Nephron progenitor cell (in vitro differentiated cells): ENCODE measurements at regions not wholly inside any gene's neighbourhood (a gene's known extent, or its start where the extent isn't known, plus 50 kb on each side); places are given as distances from the start of the nearest gene placed in this dataset.

Experiments
- DNase-seq: peaks from one replicate; pipeline ENCODE4 v3.0.0; 2021
- H3K27ac Mint-ChIP-seq: 2 replicates; pipeline ENCODE4 v1.8.0; 2021; ENCODE audit warnings: mild to moderate bottlenecking, moderate library complexity, mixed read lengths
- H3K27me3 Mint-ChIP-seq: 2 replicates; pipeline ENCODE4 v1.8.0; 2021; ENCODE audit warnings: mild to moderate bottlenecking, low read depth, mixed read lengths; ENCODE audit not compliant: poor library complexity
- H3K36me3 Mint-ChIP-seq: 2 replicates; pipeline ENCODE4 v1.8.0; 2021; ENCODE audit warnings: low read depth, mixed read lengths
- H3K4me1 Mint-ChIP-seq: 2 replicates; pipeline ENCODE4 v1.8.0; 2021; ENCODE audit warnings: mixed read lengths
- H3K4me3 Mint-ChIP-seq: 2 replicates; pipeline ENCODE4 v1.8.0; 2021; ENCODE audit warnings: mild to moderate bottlenecking, moderate library complexity, mixed read lengths
- H3K9me3 Mint-ChIP-seq: 2 replicates; pipeline ENCODE4 v1.8.0; 2021; ENCODE audit warnings: mild to moderate bottlenecking, moderate library complexity, mixed read lengths
- CTCF ChIP-seq: fragments of 200-600 bp; sonication (generic); IDR thresholded peaks from 2 replicates; pipeline ENCODE4 v1.5.0; 2021; ENCODE audit warnings: antibody characterized with exemption

- Mint-ChIP-seq H3K36me3 (no peaks in the 10 kb centered on the region), H3K4me1 (peaks cover 40% of the 10 kb centered on the region), H3K4me3 (no peak overlapping the region), H3K27ac (no peak overlapping the region), H3K9me3 (no peaks in the 10 kb centered on the region), H3K27me3 (peaks cover 3% of the 10 kb centered on the region)
- TF ChIP-seq CTCF = no peak
- DNase-seq = no peak
These were observed 292.3 kb upstream of the WWC1 start for GRCh38 chr5:167999182-167999581.

- Mint-ChIP-seq H3K36me3 (no peaks in the 10 kb centered on the region), H3K9me3 (no peaks in the 10 kb centered on the region), H3K27me3 (peaks cover 2% of the 10 kb centered on the region), H3K27ac (no peak overlapping the region), H3K4me1 (peaks cover 31% of the 10 kb centered on the region), H3K4me3 (no peak overlapping the region)
- no peak for TF ChIP-seq CTCF
- no peak for DNase-seq
These were observed 290.1 kb upstream of the WWC1 start for GRCh38 chr5:168001318-168001717.

- H3K4me3 Mint-ChIP-seq = no peak overlapping the region
- TF ChIP-seq CTCF = no peak
- no peak for DNase-seq
- H3K4me1 Mint-ChIP-seq = peaks cover 39% of the 10 kb centered on the region
- H3K36me3 Mint-ChIP-seq = no peaks in the 10 kb centered on the region
- no peaks in the 10 kb centered on the region for H3K9me3 Mint-ChIP-seq
- peaks cover 2% of the 10 kb centered on the region for H3K27me3 Mint-ChIP-seq
- H3K27ac Mint-ChIP-seq = no peak overlapping the region
These were observed 289.3 kb upstream of the WWC1 start for GRCh38 chr5:168002116-168002515.

- Mint-ChIP-seq H3K4me3 (no peak overlapping the region), H3K36me3 (no peaks in the 10 kb centered on the region), H3K4me1 (peaks cover 37% of the 10 kb centered on the region), H3K27ac (no peak overlapping the region), H3K27me3 (peaks cover 2% of the 10 kb centered on the region), H3K9me3 (no peaks in the 10 kb centered on the region)
- no peak for DNase-seq
- no peak for TF ChIP-seq CTCF
These were observed 286.4 kb upstream of the WWC1 start for GRCh38 chr5:168005093-168005492.

- no peak overlapping the region for H3K4me3 Mint-ChIP-seq
- H3K27me3 Mint-ChIP-seq = peaks cover 2% of the 10 kb centered on the region
- no peaks in the 10 kb centered on the region for H3K9me3 Mint-ChIP-seq
- TF ChIP-seq CTCF = no peak
- H3K36me3 Mint-ChIP-seq = no peaks in the 10 kb centered on the region
- H3K4me1 Mint-ChIP-seq = peaks cover 37% of the 10 kb centered on the region
- no peak overlapping the region for H3K27ac Mint-ChIP-seq
- DNase-seq = no peak
These were observed 285.5 kb upstream of the WWC1 start for GRCh38 chr5:168005936-168006335.

GRCh38 chr5:168006456-168007130 lies 284.9 kb upstream of the WWC1 start:
- H3K9me3 Mint-ChIP-seq = no peaks in the 10 kb centered on the region
- H3K4me1 Mint-ChIP-seq = peaks cover 39% of the 10 kb centered on the region
- H3K4me3 Mint-ChIP-seq = no peak overlapping the region
- TF ChIP-seq CTCF = no peak
- peaks cover 2% of the 10 kb centered on the region for H3K27me3 Mint-ChIP-seq
- peak overlapping the region; percentile 74 for H3K27ac Mint-ChIP-seq
- no peaks in the 10 kb centered on the region for H3K36me3 Mint-ChIP-seq
- DNase-seq = no peak
